Stimulated activated CD8-positive, alpha-beta memory T cell treated with anti-CD3 and anti-CD28 coated beads, Interleukin-7, amount 100 ng/mL, for 24 hours (primary cell): ENCODE measurements at regions not wholly inside any gene's neighbourhood (a gene's known extent, or its start where the extent isn't known, plus 50 kb on each side); places are given as distances from the start of the nearest gene placed in this dataset.
"Not testable (repeated sequence)": the region's sequence is repeated elsewhere in the genome, so short reads cannot be mapped to it uniquely, and the experiment has no call there.

Experiments used
- DNase-seq: peaks from one replicate; pipeline ENCODE4 v3.0.0-alpha.2; 2020; ENCODE audit warnings: low read depth

GRCh38 chr1:230476622-230477003 is 50.5 kb upstream of the PGBD5 start:
- DNase-seq, result no peak

DNA sequence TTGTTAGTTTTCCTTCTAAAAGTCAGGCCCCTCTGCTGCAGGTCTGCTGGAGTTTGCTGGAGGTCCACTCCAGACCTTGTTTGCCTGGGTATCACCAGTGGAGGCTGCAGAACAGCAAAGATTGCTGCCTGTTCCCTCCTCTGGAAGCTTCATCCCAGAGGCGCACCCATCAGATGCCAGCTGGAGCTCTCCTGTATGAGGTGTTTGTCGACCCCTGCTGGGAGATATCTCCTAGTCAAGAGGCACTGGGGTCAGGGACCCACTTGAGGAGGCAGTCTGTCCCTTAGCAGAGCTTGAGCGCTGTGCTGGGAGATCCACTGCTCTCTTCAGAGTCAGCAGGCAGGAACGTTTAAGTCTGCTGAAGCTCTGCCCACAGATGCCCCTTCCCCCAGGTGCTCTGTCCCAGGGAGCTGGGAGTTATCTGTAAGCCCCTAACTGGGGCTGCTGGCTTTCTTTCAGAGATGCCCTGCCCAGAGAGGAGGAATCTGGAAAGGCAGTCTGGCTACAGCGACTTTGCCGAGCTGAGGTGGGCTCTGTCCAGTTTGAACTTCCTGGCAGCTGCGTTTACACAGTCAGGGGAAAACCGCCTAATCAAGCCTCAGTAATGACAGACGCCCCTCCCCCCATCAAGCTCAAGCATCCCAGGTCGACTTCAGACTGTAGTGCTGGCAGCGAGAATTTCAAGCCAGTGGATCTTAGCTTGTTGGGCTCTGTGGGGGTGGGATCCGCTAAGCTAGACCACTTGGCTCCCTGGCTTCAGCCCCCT is 49.9 kb upstream of the PGBD5 start:
- not testable (repeated sequence) for DNase-seq
